Chondrocyte (in vitro differentiated cells): ENCODE measurements at regions not wholly inside any gene's neighbourhood (a gene's known extent, or its start where the extent isn't known, plus 50 kb on each side); places are given as distances from the start of the nearest gene placed in this dataset.

Experiments used
- DNase-seq: peaks from one replicate; pipeline ENCODE4 v3.0.0; 2021; ENCODE audit warnings: mixed read lengths, low spot score
- H3K27ac Mint-ChIP-seq: one replicate; pipeline ENCODE4 v1.8.0; 2021; ENCODE audit warnings: mild to moderate bottlenecking, moderate library complexity, mixed read lengths; ENCODE audit not compliant: unreplicated experiment
- H3K27me3 Mint-ChIP-seq: 2 replicates; pipeline ENCODE4 v1.8.0; 2021; ENCODE audit warnings: low read depth, mixed read lengths
- H3K36me3 Mint-ChIP-seq: 2 replicates; pipeline ENCODE4 v1.8.0; 2021; ENCODE audit warnings: low read depth, mixed read lengths
- H3K4me1 Mint-ChIP-seq: 2 replicates; pipeline ENCODE4 v1.8.0; 2021; ENCODE audit warnings: low read depth, mild to moderate bottlenecking, mixed read lengths
- H3K4me3 Mint-ChIP-seq: one replicate; pipeline ENCODE4 v1.8.0; 2021; ENCODE audit warnings: mild to moderate bottlenecking, moderate library complexity, mixed read lengths; ENCODE audit not compliant: unreplicated experiment
- H3K9me3 Mint-ChIP-seq: 2 replicates; pipeline ENCODE4 v1.8.0; 2021; ENCODE audit warnings: low read depth, mixed read lengths
- TF ChIP-seq, protein P1 (sequence below): fragments of 200-600 bp; sonication (generic); IDR thresholded peaks from 2 replicates; pipeline ENCODE4 v1.5.0; 2021; ENCODE audit warnings: antibody characterized with exemption, mild to moderate bottlenecking, moderate library complexity

DNA sequence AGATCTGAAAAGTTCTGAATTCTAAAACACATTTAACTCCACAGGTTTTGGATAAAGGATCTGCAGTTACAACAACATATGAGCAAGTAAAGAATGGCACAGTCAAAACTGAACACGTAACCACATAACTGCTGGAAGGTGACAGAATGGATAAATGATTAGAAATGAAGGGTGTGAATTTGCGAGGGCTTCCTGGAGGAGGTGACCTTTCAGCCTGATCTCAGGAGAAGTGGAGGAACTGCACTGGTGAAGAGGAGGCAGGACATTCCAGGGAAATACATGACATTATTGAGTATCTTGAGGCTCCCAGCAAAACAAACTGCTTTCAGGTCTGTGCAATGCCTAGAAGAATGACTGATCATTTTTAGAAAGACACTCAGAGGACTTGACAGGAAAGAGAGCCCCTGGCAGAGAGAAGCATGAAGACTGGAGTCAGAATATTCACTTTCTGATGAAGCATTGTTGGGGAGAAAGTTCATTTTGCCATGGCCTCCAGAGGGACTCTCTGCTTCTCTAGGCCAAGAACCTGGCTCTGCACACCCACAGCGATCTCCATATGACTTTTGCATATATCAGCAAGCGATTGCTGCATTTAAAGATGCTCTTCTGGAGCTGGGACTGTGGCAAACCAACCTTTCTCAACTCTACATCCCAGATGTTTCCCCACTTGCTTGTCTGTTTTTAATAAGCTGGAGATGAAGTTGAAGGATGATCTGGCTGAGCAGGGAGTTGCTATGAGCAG is 122.7 kb upstream of the FAM78B start:
- H3K36me3 Mint-ChIP-seq, result no peaks in the 10 kb centered on the region
- no peak overlapping the region for H3K27ac Mint-ChIP-seq
- TF ChIP-seq, protein P1, sequence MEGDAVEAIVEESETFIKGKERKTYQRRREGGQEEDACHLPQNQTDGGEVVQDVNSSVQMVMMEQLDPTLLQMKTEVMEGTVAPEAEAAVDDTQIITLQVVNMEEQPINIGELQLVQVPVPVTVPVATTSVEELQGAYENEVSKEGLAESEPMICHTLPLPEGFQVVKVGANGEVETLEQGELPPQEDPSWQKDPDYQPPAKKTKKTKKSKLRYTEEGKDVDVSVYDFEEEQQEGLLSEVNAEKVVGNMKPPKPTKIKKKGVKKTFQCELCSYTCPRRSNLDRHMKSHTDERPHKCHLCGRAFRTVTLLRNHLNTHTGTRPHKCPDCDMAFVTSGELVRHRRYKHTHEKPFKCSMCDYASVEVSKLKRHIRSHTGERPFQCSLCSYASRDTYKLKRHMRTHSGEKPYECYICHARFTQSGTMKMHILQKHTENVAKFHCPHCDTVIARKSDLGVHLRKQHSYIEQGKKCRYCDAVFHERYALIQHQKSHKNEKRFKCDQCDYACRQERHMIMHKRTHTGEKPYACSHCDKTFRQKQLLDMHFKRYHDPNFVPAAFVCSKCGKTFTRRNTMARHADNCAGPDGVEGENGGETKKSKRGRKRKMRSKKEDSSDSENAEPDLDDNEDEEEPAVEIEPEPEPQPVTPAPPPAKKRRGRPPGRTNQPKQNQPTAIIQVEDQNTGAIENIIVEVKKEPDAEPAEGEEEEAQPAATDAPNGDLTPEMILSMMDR, result no peak
- no peaks in the 10 kb centered on the region for H3K9me3 Mint-ChIP-seq
- H3K4me3 Mint-ChIP-seq, result no peak overlapping the region
- H3K27me3 Mint-ChIP-seq, result peaks cover 6% of the 10 kb centered on the region
- DNase-seq, result no peak
- H3K4me1 Mint-ChIP-seq, result no peaks in the 10 kb centered on the region

DNA sequence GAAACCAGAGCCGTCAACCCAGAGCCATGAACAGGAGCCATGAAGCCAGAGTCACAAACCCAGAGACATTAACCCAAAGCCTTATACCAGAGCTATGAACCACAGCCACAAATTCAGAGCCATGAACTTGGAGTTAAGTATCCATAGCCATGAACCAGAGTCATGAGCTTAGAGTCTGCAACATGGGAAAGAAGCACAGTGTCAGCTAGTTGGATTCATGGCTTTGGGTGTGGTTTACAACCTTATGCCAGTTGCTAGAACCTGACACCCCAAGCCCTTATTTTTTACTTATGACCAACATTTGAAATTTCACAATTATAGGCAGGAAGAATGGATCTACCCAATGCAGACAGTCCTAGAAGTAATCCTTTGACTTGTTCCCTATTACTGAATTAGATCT is 128.9 kb upstream of the FAM78B start:
- no peaks in the 10 kb centered on the region for H3K4me1 Mint-ChIP-seq
- H3K9me3 Mint-ChIP-seq, result peaks cover 3% of the 10 kb centered on the region
- H3K27me3 Mint-ChIP-seq, result peaks cover 4% of the 10 kb centered on the region
- H3K27ac Mint-ChIP-seq, result no peak overlapping the region
- no peak for DNase-seq
- H3K4me3 Mint-ChIP-seq, result no peak overlapping the region
- TF ChIP-seq, protein P1, result no peak
- no peaks in the 10 kb centered on the region for H3K36me3 Mint-ChIP-seq

DNA sequence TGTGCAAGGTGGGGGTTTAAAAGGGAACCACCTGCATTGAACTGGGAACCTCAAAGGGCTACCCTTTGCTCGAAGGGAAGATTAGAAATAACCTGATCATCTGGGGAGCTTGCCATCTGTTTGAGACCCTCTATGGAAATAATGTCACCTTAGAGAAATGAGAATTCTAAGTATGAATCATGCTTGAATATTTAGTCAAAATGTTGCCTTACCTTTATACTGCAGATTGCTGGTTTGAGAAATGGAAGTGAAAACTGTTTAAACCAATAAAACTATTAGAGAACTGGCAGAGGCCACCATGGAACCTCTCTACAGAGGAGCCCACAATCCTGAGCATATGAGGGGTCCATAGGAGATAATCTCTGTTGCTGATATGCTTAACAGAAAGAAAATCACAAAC is 131.2 kb upstream of the FAM78B start:
- Mint-ChIP-seq H3K27me3 (peaks cover 2% of the 10 kb centered on the region), H3K36me3 (no peaks in the 10 kb centered on the region), H3K4me1 (no peaks in the 10 kb centered on the region), H3K27ac (no peak overlapping the region), H3K4me3 (no peak overlapping the region), H3K9me3 (peaks cover 3% of the 10 kb centered on the region)
- DNase-seq, result no peak
- TF ChIP-seq, protein P1, result no peak

DNA sequence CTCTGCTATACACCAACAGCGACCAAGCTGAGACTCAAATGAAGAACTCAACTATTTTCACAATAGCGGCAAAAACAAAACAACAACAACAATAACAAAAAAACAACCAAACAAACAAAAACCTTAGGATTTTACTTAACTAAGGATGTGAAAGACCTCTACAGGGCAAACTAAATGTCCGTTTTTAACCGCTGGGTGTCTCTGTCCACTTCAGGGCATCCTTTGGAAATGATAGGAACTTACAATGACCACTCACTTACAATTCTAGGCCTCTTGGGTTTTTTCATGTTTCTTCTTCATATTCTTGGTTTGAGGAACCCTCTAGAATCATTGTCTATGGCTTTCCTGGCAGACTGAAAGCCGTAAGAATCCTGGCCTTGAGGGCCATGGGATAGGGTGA is 134.0 kb upstream of the FAM78B start:
- no peaks in the 10 kb centered on the region for H3K36me3 Mint-ChIP-seq
- H3K9me3 Mint-ChIP-seq, result no peaks in the 10 kb centered on the region
- H3K27ac Mint-ChIP-seq, result no peak overlapping the region
- no peaks in the 10 kb centered on the region for H3K4me1 Mint-ChIP-seq
- peaks cover 2% of the 10 kb centered on the region for H3K27me3 Mint-ChIP-seq
- H3K4me3 Mint-ChIP-seq, result no peak overlapping the region
- TF ChIP-seq, protein P1, result no peak
- no peak for DNase-seq

DNA sequence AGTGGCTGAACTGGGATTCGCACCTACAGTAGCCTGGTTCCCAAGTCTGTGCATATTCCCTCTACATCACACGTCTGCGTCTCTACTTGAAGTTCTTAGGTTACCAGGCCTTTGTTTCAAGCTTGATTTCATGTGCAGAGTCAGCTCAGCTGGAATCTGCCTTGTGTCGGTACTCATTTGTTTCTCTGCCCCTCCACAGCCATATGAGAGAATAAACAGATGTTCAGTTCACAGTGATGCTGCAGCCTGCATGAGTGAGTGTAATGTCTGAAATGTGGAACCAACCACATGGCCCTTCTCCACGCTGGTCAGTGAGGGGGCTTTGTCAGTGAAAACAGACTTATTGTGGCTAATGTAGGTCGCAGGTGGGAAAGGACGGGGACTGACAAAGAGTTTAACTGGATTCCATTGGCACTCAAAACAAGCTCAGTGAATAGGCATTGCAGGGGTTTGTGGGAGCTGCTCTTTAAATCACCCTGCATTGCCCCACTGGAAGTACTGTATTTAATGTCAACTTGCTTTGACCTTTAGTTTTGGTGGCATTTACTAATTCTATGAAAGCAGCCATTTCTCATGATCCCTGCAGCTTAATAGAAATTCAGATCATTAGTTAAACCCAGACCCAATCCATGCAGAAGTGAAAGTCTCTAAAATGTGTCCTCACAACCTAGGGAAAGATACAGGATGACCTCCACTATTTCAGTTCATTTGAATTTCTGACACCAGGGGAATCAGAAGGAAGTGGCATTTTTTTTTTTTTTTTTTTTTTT is 136.4 kb upstream of the FAM78B start:
- no peak overlapping the region for H3K4me3 Mint-ChIP-seq
- DNase-seq, result no peak
- no peaks in the 10 kb centered on the region for H3K9me3 Mint-ChIP-seq
- peaks cover 2% of the 10 kb centered on the region for H3K27me3 Mint-ChIP-seq
- TF ChIP-seq, protein P1, result no peak
- H3K4me1 Mint-ChIP-seq, result no peaks in the 10 kb centered on the region
- H3K36me3 Mint-ChIP-seq, result no peaks in the 10 kb centered on the region
- H3K27ac Mint-ChIP-seq, result no peak overlapping the region
